Activated naive CD4-positive, alpha-beta T cell treated with anti-CD3 and anti-CD28 coated beads for 36 hours (primary cell): ENCODE measurements at regions not wholly inside any gene's neighbourhood (a gene's known extent, or its start where the extent isn't known, plus 50 kb on each side); places are given as distances from the start of the nearest gene placed in this dataset.

Experiments
- CTCF ChIA-PET: fragments of 350-600 bp; sonication (Branson Sonifier 250); formaldehyde crosslinking; loops from one replicate; lab custom pipeline; 2021; ENCODE audit warnings: antibody characterized with exemption; lab: Charles Lee
- DNase-seq: peaks from one replicate; pipeline ENCODE4 v3.0.0-alpha.2; 2020
- H3K27ac Mint-ChIP-seq: one replicate; pipeline ENCODE4 v1.8.0; 2021; ENCODE audit warnings: mild to moderate bottlenecking, mixed read lengths
- H3K27me3 Mint-ChIP-seq: one replicate; pipeline ENCODE4 v1.8.0; 2021; ENCODE audit warnings: low read depth, mixed read lengths
- H3K36me3 Mint-ChIP-seq: one replicate; pipeline ENCODE4 v1.8.0; 2021; ENCODE audit warnings: low read depth, mixed read lengths
- H3K4me1 Mint-ChIP-seq: one replicate; pipeline ENCODE4 v1.8.0; 2021; ENCODE audit warnings: low read depth, mixed read lengths
- H3K4me3 Mint-ChIP-seq: one replicate; pipeline ENCODE4 v1.8.0; 2021; ENCODE audit warnings: mild to moderate bottlenecking, moderate library complexity, mixed read lengths
- H3K9me3 Mint-ChIP-seq: one replicate; pipeline ENCODE4 v1.8.0; 2021; ENCODE audit warnings: mixed read lengths
- intact Hi-C: fragments of 100-400 bp; cut with micrococcal nuclease; formaldehyde crosslinking; loops from one replicate; pipeline ENCODE4 v1.15.1; 2023

- CTCF ChIA-PET = no interaction called here
- Mint-ChIP-seq H3K36me3 (no peaks in the 10 kb centered on the region), H3K9me3 (peaks cover 10% of the 10 kb centered on the region), H3K4me1 (no peaks in the 10 kb centered on the region), H3K27ac (no peak overlapping the region), H3K4me3 (no peak overlapping the region), H3K27me3 (no peaks in the 10 kb centered on the region)
- intact Hi-C loops = no loop called here
- no peak for DNase-seq
Measured at GRCh38 chr1:88275259-88275862, 408.7 kb upstream of the PKN2 start.

GRCh38 chr1:88276163-88276562 lies 407.9 kb upstream of the PKN2 start:
- DNase-seq = no peak
- Mint-ChIP-seq H3K27me3 (no peaks in the 10 kb centered on the region), H3K27ac (no peak overlapping the region), H3K9me3 (peaks cover 10% of the 10 kb centered on the region), H3K36me3 (no peaks in the 10 kb centered on the region), H3K4me1 (no peaks in the 10 kb centered on the region), H3K4me3 (no peak overlapping the region)
- CTCF ChIA-PET = no interaction called here
- intact Hi-C loops = no loop called here

- intact Hi-C loops = no loop called here
- no peak overlapping the region for H3K27ac Mint-ChIP-seq
- H3K27me3 Mint-ChIP-seq = no peaks in the 10 kb centered on the region
- peaks cover 6% of the 10 kb centered on the region for H3K9me3 Mint-ChIP-seq
- H3K4me1 Mint-ChIP-seq = no peaks in the 10 kb centered on the region
- H3K4me3 Mint-ChIP-seq = no peak overlapping the region
- no peak for DNase-seq
- CTCF ChIA-PET = no interaction called here
- no peaks in the 10 kb centered on the region for H3K36me3 Mint-ChIP-seq
Measured at GRCh38 chr1:88284066-88284465, 400.0 kb upstream of the PKN2 start.

- no peaks in the 10 kb centered on the region for H3K36me3 Mint-ChIP-seq
- no peak overlapping the region for H3K27ac Mint-ChIP-seq
- H3K4me3 Mint-ChIP-seq = no peak overlapping the region
- H3K4me1 Mint-ChIP-seq = no peaks in the 10 kb centered on the region
- DNase-seq = no peak
- CTCF ChIA-PET = no interaction called here
- no peaks in the 10 kb centered on the region for H3K27me3 Mint-ChIP-seq
- peaks cover 1% of the 10 kb centered on the region for H3K9me3 Mint-ChIP-seq
- intact Hi-C loops = no loop called here
Measured at GRCh38 chr1:88284666-88285366, 399.3 kb upstream of the PKN2 start.

GRCh38 chr1:88286716-88287115 lies 397.4 kb upstream of the PKN2 start:
- no peak overlapping the region for H3K4me3 Mint-ChIP-seq
- H3K27me3 Mint-ChIP-seq = no peaks in the 10 kb centered on the region
- no peaks in the 10 kb centered on the region for H3K4me1 Mint-ChIP-seq
- no peaks in the 10 kb centered on the region for H3K9me3 Mint-ChIP-seq
- no peak overlapping the region for H3K27ac Mint-ChIP-seq
- no peak for DNase-seq
- intact Hi-C loops = no loop called here
- CTCF ChIA-PET = interaction anchor here (0.6 kb wide), 1 partner anchor 19 kb away, joined by 3 read pairs; no protein-coding TSS in a partner anchor
- no peaks in the 10 kb centered on the region for H3K36me3 Mint-ChIP-seq

- intact Hi-C loops = no loop called here
- H3K36me3 Mint-ChIP-seq = no peaks in the 10 kb centered on the region
- H3K9me3 Mint-ChIP-seq = no peaks in the 10 kb centered on the region
Measured at GRCh38 chr1:88288571-88288970, 395.5 kb upstream of the PKN2 start.

GRCh38 chr1:88289401-88290102 lies 394.5 kb upstream of the PKN2 start:
- Mint-ChIP-seq H3K4me3 (no peak overlapping the region), H3K9me3 (no peaks in the 10 kb centered on the region), H3K27me3 (no peaks in the 10 kb centered on the region), H3K4me1 (no peaks in the 10 kb centered on the region), H3K36me3 (no peaks in the 10 kb centered on the region), H3K27ac (no peak overlapping the region)
- no peak for DNase-seq
- CTCF ChIA-PET = no interaction called here
- intact Hi-C loops = no loop called here

More at GRCh38 chr1:88288571-88288970, 395.5 kb upstream of the PKN2 start:
- no peak overlapping the region for H3K27ac Mint-ChIP-seq
- DNase-seq = no peak
- H3K27me3 Mint-ChIP-seq = no peaks in the 10 kb centered on the region
- H3K4me3 Mint-ChIP-seq = no peak overlapping the region
- no peaks in the 10 kb centered on the region for H3K4me1 Mint-ChIP-seq
- CTCF ChIA-PET = no interaction called here

- H3K36me3 Mint-ChIP-seq = no peaks in the 10 kb centered on the region
- DNase-seq = no peak
- H3K4me3 Mint-ChIP-seq = no peak overlapping the region
- H3K27me3 Mint-ChIP-seq = no peaks in the 10 kb centered on the region
- no peaks in the 10 kb centered on the region for H3K4me1 Mint-ChIP-seq
- no peaks in the 10 kb centered on the region for H3K9me3 Mint-ChIP-seq
- CTCF ChIA-PET = interaction anchor here (0.7 kb wide), 1 partner anchor 9 kb away, joined by 3 read pairs; no protein-coding TSS in a partner anchor
- intact Hi-C loops = no loop called here
- no peak overlapping the region for H3K27ac Mint-ChIP-seq
Measured at GRCh38 chr1:88291611-88292354, 392.3 kb upstream of the PKN2 start.

- CTCF ChIA-PET = interaction anchor here (0.6 kb wide), 1 partner anchor 26 kb away, joined by 5 read pairs; no protein-coding TSS in a partner anchor
- DNase-seq = no peak
- H3K27me3 Mint-ChIP-seq = no peaks in the 10 kb centered on the region
- no peaks in the 10 kb centered on the region for H3K36me3 Mint-ChIP-seq
- no peak overlapping the region for H3K4me3 Mint-ChIP-seq
- H3K27ac Mint-ChIP-seq = no peak overlapping the region
- intact Hi-C loops = no loop called here
- H3K9me3 Mint-ChIP-seq = no peaks in the 10 kb centered on the region
- H3K4me1 Mint-ChIP-seq = no peaks in the 10 kb centered on the region
Measured at GRCh38 chr1:88293691-88294190, 390.3 kb upstream of the PKN2 start.

- H3K27me3 Mint-ChIP-seq = no peaks in the 10 kb centered on the region
- CTCF ChIA-PET = no interaction called here
Measured at GRCh38 chr1:88296227-88296626, 387.8 kb upstream of the PKN2 start.

GRCh38 chr1:88296642-88297041 lies 387.4 kb upstream of the PKN2 start:
- DNase-seq = no peak
- Mint-ChIP-seq H3K36me3 (no peaks in the 10 kb centered on the region), H3K4me3 (no peak overlapping the region), H3K4me1 (no peaks in the 10 kb centered on the region), H3K9me3 (no peaks in the 10 kb centered on the region), H3K27me3 (no peaks in the 10 kb centered on the region), H3K27ac (no peak overlapping the region)
- CTCF ChIA-PET = no interaction called here
- intact Hi-C loops = no loop called here

More at GRCh38 chr1:88296227-88296626, 387.8 kb upstream of the PKN2 start:
- Mint-ChIP-seq H3K9me3 (no peaks in the 10 kb centered on the region), H3K4me1 (no peaks in the 10 kb centered on the region), H3K27ac (no peak overlapping the region), H3K4me3 (no peak overlapping the region), H3K36me3 (no peaks in the 10 kb centered on the region)
- intact Hi-C loops = no loop called here
- DNase-seq = no peak

GRCh38 chr1:88298506-88298905 lies 385.6 kb upstream of the PKN2 start:
- H3K4me3 Mint-ChIP-seq = no peak overlapping the region
- no peak overlapping the region for H3K27ac Mint-ChIP-seq
- intact Hi-C loops = no loop called here
- H3K4me1 Mint-ChIP-seq = no peaks in the 10 kb centered on the region
- no peak for DNase-seq
- CTCF ChIA-PET = no interaction called here
- H3K36me3 Mint-ChIP-seq = no peaks in the 10 kb centered on the region
- no peaks in the 10 kb centered on the region for H3K27me3 Mint-ChIP-seq
- H3K9me3 Mint-ChIP-seq = no peaks in the 10 kb centered on the region
